Left ventricle myocardium inferior (tissue), 1 donor: ENCODE measurements at regions not wholly inside any gene's neighbourhood (a gene's known extent, or its start where the extent isn't known, plus 50 kb on each side); places are given as distances from the start of the nearest gene placed in this dataset.

ENCODE experiments used
- DNase-seq: peaks from one replicate; pipeline ENCODE4 v3.0.0-alpha.2; 2020
- H3K27ac ChIP-seq: fragments of 200-600 bp; replicated peaks from 2 replicates; pipeline ENCODE4 v1.8.0; 2021
- H3K27me3 ChIP-seq: fragments of 200-600 bp; 2 replicates; pipeline ENCODE4 v1.8.0; 2021; ENCODE audit warnings: low read depth
- H3K36me3 ChIP-seq: fragments of 200-600 bp; 2 replicates; pipeline ENCODE4 v1.8.0; 2021
- H3K4me1 ChIP-seq: fragments of 200-600 bp; 2 replicates; pipeline ENCODE4 v1.8.0; 2021
- H3K4me3 ChIP-seq: fragments of 200-600 bp; 2 replicates; pipeline ENCODE4 v1.8.0; 2021; ENCODE audit warnings: mild to moderate bottlenecking, moderate library complexity
- H3K9me3 ChIP-seq: fragments of 200-600 bp; replicated peaks from 2 replicates; pipeline ENCODE4 v1.8.0; 2021
- intact Hi-C: fragments of 100-400 bp; cut with micrococcal nuclease; formaldehyde crosslinking; loops from one replicate; pipeline ENCODE4 v1.11.0; 2022
- TF ChIP-seq, protein P1 (sequence below): fragments of 200-600 bp; IDR thresholded peaks from 2 replicates; pipeline ENCODE4 v1.8.0; 2021; ENCODE audit warnings: antibody characterized with exemption, mild to moderate bottlenecking, borderline replicate concordance
- donor health status: DM: no; HTN: yes; CAD: no; lungs with severe emphysema.

DNA sequence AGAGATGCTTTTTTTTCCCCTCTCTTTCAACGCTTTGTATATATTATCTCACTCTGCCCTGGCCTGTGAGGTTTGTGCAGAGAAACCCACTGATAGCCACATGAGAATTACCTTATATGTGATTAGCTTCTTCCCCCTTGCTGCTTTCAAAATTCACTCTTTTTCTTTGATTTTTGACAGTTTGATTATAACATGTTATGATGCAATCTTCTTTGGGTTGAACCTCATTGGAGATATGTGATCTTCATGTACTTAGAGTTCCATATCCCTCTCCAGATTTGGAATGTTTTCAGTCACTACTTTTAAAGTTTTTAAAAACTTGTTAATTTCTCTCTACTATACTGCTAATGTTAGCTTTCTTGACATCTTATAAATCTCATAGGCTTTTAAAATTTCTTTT is 479.5 kb upstream of the AGA start:
- no peak for DNase-seq
- H3K27me3 ChIP-seq: no peaks in the 10 kb centered on the region
- intact Hi-C loops: no loop called here
- H3K4me1 ChIP-seq: no peaks in the 10 kb centered on the region
- H3K9me3 ChIP-seq: peaks cover 44% of the 10 kb centered on the region
- TF ChIP-seq, protein P1, sequence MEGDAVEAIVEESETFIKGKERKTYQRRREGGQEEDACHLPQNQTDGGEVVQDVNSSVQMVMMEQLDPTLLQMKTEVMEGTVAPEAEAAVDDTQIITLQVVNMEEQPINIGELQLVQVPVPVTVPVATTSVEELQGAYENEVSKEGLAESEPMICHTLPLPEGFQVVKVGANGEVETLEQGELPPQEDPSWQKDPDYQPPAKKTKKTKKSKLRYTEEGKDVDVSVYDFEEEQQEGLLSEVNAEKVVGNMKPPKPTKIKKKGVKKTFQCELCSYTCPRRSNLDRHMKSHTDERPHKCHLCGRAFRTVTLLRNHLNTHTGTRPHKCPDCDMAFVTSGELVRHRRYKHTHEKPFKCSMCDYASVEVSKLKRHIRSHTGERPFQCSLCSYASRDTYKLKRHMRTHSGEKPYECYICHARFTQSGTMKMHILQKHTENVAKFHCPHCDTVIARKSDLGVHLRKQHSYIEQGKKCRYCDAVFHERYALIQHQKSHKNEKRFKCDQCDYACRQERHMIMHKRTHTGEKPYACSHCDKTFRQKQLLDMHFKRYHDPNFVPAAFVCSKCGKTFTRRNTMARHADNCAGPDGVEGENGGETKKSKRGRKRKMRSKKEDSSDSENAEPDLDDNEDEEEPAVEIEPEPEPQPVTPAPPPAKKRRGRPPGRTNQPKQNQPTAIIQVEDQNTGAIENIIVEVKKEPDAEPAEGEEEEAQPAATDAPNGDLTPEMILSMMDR: no peak
- H3K27ac ChIP-seq: no peak overlapping the region
- no peaks in the 10 kb centered on the region for H3K36me3 ChIP-seq
- H3K4me3 ChIP-seq: no peak overlapping the region

DNA sequence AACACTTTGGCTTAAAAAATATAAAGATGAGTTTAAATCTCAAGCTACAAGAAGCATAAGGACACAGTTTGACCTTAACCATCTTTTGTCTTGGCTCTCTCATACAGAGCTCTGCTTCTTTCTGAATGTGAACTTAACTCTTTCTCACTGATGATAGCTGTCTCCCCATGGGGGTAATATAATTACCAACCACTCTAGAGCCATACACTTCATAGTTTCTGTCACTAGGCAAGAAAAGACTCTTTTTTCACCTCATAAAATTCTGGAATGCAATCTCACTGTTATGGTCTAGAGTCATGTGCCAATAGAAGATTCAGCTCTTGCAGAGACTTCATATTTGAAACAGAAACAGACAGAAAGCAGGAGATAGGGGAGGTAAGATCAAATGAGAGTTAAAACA is 481.7 kb upstream of the AGA start:
- Histone ChIP-seq H3K27me3 (no peaks in the 10 kb centered on the region), H3K4me1 (no peaks in the 10 kb centered on the region), H3K9me3 (peaks cover 33% of the 10 kb centered on the region), H3K4me3 (no peak overlapping the region), H3K36me3 (no peaks in the 10 kb centered on the region), H3K27ac (no peak overlapping the region)
- intact Hi-C loops: no loop called here
- DNase-seq: no peak
- TF ChIP-seq, protein P1: no peak

DNA sequence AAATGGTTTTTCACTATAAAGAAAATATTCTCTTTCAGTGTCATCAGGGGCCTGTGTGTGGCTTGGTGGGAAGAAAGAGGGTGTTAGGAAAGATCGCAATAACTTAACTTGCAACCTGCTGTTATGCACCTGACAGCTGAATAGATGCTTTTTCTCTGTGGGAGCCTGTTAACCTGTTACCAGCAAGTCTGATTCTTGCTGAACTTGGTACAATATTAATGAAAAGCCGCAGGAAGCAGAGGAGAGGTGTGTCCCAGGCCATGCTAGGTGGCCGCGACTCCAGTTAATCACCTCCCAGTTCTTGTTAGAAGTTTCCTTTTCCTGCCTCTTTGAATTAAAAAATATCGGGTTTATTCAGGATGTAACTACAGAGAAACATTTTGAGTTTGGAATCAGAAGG is 494.8 kb upstream of the AGA start:
- Histone ChIP-seq H3K4me1 (no peaks in the 10 kb centered on the region), H3K9me3 (peaks cover 17% of the 10 kb centered on the region), H3K27ac (no peak overlapping the region), H3K4me3 (no peak overlapping the region), H3K36me3 (no peaks in the 10 kb centered on the region), H3K27me3 (no peaks in the 10 kb centered on the region)
- DNase-seq: no peak
- TF ChIP-seq, protein P1: no peak
- intact Hi-C loops: no loop called here

DNA sequence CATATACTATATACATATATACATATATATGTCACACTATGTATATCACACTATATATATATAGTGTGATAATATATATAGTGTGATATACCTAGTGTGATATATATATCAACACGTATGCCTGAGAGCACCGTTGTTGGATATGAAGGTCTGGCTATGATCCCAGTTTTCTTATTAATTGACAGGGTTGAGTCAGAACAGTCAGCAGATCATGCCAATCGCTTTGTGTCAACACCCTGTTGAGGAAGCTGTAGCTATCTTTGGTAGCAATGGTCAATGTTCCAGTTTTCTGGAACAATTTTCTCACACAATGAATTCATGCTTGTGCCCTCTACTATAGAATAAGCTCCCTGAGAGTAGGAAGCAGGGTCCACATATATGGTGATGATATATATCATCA is 496.0 kb upstream of the AGA start:
- no peak for DNase-seq
- Histone ChIP-seq H3K4me1 (no peaks in the 10 kb centered on the region), H3K27ac (no peak overlapping the region), H3K27me3 (no peaks in the 10 kb centered on the region), H3K4me3 (no peak overlapping the region), H3K9me3 (peaks cover 15% of the 10 kb centered on the region), H3K36me3 (no peaks in the 10 kb centered on the region)
- TF ChIP-seq, protein P1: no peak
- intact Hi-C loops: no loop called here

DNA sequence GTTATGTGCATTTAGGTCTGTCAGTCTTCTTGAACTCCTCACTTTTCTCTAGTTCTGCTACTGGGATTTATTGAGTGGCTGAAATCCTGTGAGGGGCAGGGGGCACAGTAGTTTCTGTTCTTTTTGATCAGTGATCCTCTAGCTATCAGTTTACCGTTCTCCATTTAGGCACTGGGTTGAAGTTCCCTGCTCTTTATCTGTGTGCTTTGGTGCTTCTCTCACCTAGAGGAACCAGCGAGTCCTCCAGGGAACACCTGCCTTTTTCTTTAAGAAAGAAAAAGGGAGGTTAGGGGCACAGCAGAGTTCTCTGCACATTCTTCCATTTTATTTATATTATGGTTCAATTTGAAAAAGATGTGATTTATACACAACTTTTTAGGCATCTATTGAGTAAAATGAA is 503.0 kb upstream of the AGA start:
- H3K36me3 ChIP-seq: no peaks in the 10 kb centered on the region
- H3K9me3 ChIP-seq: no peaks in the 10 kb centered on the region
- DNase-seq: no peak
- no peak overlapping the region for H3K4me3 ChIP-seq
- intact Hi-C loops: no loop called here
- TF ChIP-seq, protein P1: no peak
- H3K27ac ChIP-seq: no peak overlapping the region
- H3K27me3 ChIP-seq: no peaks in the 10 kb centered on the region
- H3K4me1 ChIP-seq: no peaks in the 10 kb centered on the region

DNA sequence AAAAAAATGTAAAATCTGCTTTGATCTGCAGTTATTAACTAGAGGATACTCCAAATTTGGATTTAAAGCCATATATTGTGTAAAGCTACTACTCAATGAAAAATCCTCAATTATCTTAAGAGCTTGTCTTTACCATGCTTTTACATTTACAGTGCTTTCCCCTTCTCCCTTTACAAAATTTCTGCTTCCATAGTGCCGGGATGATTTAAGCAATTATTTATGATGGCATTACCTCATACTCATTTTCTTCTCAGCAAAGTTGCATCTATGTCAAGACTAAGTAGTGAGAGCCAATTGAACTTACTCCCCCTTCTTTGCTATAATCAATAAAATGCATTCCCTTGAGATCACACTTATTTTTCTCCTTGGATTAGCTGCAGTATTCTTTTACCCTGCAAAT is 505.4 kb upstream of the AGA start:
- TF ChIP-seq, protein P1: no peak
- no peak overlapping the region for H3K27ac ChIP-seq
- intact Hi-C loops: no loop called here
- DNase-seq: no peak
- H3K27me3 ChIP-seq: no peaks in the 10 kb centered on the region
- no peak overlapping the region for H3K4me3 ChIP-seq
- no peaks in the 10 kb centered on the region for H3K9me3 ChIP-seq
- H3K4me1 ChIP-seq: no peaks in the 10 kb centered on the region
- no peaks in the 10 kb centered on the region for H3K36me3 ChIP-seq
